HepG2 (cell line): ENCODE measurements at regions not wholly inside any gene's neighbourhood (a gene's known extent, or its start where the extent isn't known, plus 50 kb on each side); places are given as distances from the start of the nearest gene placed in this dataset.

Experiments used
- PRDM10 ChIP-seq: sonication (generic); formaldehyde crosslinking; IDR thresholded peaks from 2 replicates; pipeline ENCODE4 v1.4.0; 2020; ENCODE audit warnings: low read depth, missing genetic modification reagents
- PRPF4 ChIP-seq: fragments of 200-400 bp; formaldehyde crosslinking; IDR thresholded peaks from 2 replicates; pipeline ENCODE4 v1.6.1; 2016; ENCODE audit warnings: low read length, low read depth; ENCODE audit not compliant: poor library complexity, severe bottlenecking
- TOE1 ChIP-seq: sonication (generic); formaldehyde crosslinking; IDR thresholded peaks from 2 replicates; pipeline ENCODE4 v1.4.0; 2020; ENCODE audit warnings: mild to moderate bottlenecking, missing genetic modification reagents
- ZNF18 ChIP-seq: sonication (generic); formaldehyde crosslinking; IDR thresholded peaks from 2 replicates; pipeline ENCODE4 v1.8.0; 2022; ENCODE audit warnings: mild to moderate bottlenecking, missing genetic modification reagents; ENCODE audit not compliant: insufficient replicate concordance
- ZNF280B ChIP-seq: sonication (generic); formaldehyde crosslinking; IDR thresholded peaks from 2 replicates; pipeline ENCODE4 v1.5.0; 2020; ENCODE audit warnings: missing genetic modification reagents, mild to moderate bottlenecking, borderline replicate concordance
- TF ChIP-seq, protein P1 (sequence below): sonication (generic); formaldehyde crosslinking; IDR thresholded peaks from 2 replicates; pipeline ENCODE4 v1.5.0; 2020; ENCODE audit warnings: mild to moderate bottlenecking, missing genetic modification reagents, moderate library complexity

DNA sequence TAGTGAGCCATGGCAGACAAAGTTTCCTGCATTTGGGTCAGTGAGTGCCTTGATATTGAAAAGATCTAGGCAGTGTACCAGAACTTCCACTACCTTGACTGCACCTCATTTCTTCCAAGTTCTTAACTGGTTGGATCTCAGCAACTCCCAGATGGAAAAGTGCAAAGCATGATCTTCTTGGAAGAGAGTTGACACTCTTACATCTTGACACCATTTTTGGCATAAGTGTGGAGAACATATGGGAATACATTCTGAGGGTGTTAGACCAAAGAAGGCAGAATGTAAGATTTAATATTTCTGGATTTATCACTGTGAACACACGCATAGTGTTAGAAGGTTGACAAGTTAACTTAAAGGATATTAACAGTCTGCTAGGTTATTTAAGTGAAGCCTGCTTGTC is 555.1 kb upstream of the CTNND2 start:
- no peak for TF ChIP-seq PRDM10 (CRISPR knock-in tag)
- TF ChIP-seq, protein P1, sequence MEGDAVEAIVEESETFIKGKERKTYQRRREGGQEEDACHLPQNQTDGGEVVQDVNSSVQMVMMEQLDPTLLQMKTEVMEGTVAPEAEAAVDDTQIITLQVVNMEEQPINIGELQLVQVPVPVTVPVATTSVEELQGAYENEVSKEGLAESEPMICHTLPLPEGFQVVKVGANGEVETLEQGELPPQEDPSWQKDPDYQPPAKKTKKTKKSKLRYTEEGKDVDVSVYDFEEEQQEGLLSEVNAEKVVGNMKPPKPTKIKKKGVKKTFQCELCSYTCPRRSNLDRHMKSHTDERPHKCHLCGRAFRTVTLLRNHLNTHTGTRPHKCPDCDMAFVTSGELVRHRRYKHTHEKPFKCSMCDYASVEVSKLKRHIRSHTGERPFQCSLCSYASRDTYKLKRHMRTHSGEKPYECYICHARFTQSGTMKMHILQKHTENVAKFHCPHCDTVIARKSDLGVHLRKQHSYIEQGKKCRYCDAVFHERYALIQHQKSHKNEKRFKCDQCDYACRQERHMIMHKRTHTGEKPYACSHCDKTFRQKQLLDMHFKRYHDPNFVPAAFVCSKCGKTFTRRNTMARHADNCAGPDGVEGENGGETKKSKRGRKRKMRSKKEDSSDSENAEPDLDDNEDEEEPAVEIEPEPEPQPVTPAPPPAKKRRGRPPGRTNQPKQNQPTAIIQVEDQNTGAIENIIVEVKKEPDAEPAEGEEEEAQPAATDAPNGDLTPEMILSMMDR (CRISPR knock-in tag), result no peak
- TF ChIP-seq ZNF280B (CRISPR knock-in tag), result no peak
- no peak for TF ChIP-seq TOE1 (CRISPR knock-in tag)
- TF ChIP-seq ZNF18, result no peak
- no peak for TF ChIP-seq PRPF4
